HG02970 (cell line): ENCODE measurements at regions not wholly inside any gene's neighbourhood (a gene's known extent, or its start where the extent isn't known, plus 50 kb on each side); places are given as distances from the start of the nearest gene placed in this dataset.

Experiments
- ATAC-seq: cut with Tn5 transposase; IDR thresholded peaks from one replicate; pipeline ENCODE4 v1.9.1; 2021; ENCODE audit warnings: mild to moderate bottlenecking, moderate library complexity, moderate number of reproducible peaks; ENCODE audit not compliant: unreplicated experiment, low FRiP score

DNA sequence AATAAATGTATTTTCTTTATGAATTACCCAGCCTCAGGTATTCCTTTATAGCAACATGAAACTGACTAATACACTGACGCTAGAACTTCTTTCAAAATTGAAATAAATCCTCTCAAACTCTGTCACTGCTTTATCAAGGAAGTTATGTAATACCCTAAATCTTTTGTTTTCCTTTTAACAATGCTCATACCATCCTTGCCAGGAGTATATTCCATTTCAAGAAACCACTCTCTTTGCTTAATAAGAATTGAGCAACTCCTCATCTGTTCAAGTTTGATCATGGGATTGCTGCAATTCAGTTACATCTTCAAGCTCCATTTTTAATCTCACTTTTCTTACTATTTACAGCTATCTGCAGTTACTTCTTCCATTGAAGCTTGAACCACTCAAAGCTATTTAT is 707.6 kb upstream of the MARCKS start:
- ATAC-seq, result no peak

DNA sequence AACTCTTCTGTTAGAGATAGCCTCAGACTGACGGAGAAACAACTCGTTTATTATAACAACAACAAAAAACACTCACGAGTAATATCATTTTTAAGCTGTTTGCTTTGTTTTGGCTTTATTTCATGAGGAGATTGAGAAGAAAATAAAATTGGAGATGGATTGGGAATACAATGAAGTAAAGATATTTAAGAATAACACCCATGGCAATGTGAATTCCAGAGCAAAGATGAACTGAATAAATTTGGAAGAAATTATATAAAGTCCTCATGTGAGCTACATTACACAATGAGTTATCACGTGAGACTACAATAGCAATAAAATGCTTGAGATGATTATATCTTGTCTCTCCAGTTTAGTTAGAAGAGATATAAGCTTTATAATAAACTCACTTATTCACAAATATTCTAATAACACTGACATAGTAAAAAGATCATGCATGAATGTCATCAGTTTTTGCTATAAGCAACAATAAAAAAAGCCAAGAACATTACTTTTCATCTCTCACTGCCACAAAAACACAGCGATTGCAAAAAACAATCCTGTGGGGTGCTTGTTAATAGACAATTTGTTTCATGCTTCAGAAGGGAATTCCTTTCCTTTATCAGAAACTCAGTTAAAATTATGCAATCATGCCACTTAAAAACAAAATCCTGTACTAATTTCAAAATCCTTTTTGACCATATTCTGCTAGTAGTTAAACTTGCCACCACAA is 696.7 kb upstream of the MARCKS start:
- no peak for ATAC-seq

DNA sequence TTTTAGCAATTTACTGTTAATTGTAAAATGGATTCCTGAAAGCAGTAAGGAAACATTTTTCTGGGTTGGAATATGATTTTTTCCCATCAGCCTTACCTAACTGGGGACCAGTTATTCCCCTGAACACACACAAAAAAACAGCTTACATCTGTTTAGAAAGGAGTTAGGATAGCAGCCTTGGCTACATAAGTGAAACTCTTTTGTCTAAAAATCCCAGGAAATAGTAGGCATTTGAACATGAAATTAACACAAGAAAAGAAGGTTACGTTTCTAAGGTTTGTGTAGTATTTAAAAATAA is 696.2 kb upstream of the MARCKS start:
- ATAC-seq, result no peak

DNA sequence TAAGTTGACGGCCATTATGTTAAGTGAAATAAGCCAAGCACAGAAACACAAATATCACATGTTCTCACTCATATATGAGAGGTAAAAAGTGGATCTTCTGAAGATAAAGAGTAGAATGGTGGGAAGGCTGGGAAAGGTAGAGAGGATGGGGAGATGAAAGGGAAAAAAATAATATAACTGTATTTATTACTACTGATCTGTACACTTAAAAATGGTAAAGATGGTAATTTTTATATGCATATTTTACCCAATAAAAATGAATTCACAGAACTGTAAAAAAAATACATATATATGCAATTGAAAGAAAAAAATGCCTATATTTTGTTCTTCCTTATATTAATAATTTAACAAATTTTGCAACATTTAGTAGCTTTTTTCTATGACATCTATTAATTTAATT is 694.4 kb upstream of the MARCKS start:
- ATAC-seq, result no peak

DNA sequence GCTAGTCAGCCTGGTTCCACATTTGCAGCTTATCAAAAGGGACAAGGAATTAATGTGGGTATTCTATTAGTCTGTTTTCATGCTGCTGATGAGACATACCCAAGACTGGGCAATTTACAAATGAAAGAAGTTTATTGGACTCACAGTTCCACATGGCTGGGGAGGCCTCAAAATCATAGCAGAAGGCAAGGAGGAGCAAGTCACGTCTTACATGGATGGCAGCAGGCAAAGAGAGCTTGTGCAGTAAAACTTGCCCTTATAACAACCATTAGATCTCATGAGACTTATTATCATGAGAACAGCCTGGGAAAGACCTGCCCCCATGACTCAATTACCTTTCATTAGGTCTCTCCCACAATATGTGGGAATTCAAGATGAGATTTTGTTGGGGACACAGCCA is 689.1 kb upstream of the MARCKS start:
- no peak for ATAC-seq

DNA sequence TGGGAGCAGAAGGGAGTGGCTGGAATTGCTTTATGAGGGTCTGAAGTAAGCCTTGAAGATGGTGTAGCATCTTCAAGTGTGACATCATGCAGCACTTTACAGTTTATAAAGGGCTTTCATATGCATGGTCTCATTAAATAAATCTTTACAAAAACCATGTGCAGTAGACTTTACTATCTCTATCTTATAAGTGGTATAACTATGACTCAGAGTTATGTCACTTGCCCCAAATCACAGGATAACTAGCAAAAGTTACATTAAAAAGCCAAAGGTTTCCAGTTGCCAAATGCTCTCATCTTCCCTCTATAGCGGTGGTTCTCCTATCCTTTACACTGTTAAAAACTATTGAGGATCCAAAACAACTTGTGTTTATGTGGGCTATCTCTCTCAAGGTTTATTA is 687.7 kb upstream of the MARCKS start:
- no peak for ATAC-seq

DNA sequence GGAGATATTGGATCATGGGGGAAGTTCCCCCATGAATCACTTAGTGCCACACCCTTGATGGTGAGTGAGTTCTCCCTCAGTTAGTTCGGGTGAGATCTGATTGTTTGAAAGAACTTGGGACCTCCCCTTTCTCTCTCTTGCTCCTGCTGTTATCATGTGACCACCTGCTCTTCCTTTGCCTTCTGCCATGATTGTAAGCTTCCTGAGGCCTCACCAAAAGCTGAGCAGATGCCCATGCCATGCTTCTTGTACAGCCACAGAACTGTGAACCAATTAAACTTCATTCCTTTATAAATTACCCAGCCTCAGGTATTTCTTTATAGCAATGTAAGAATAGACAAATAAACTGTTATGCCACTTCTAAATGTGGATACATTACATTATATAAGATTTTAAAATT is 686.7 kb upstream of the MARCKS start:
- ATAC-seq, result no peak

DNA sequence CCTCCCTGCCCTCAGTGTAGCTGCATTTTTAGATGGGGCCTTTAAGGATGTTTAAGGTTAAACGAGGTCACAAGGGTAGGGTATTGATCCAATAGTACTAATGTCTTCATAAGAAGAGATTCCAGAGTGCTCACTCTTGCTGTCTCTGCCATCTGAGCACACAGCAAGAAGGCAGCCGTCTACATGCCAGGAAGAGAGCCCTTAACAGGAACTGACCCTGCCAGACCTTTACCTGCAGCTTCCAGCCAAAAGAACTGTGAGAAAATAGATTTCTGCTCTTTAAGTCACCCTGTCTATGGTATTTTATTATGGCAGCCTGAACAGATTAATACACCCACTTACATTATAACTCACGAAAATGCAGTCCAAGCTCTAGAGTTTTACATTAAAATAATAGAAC is 685.3 kb upstream of the MARCKS start:
- no peak for ATAC-seq

DNA sequence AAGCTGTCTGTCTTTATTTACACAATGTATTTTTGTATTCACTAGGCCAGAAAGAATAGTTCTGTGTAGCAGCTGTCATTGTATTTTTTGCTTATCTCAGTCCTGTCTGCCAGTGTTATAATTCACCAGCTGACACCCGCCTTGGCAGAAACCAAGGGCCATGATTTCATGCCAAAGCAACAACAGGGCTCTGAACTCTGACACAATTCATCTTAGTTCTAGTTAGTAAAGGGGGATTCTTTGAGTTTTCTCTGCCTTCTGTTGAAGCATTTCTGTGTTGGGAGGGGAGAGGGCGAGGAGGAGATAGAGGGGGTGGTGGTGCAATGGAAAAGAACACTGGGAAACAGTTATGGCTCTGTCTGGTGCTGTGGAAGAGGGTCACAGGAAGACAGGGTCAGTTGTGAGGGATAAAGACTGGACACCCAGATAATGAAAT is 684.6 kb upstream of the MARCKS start:
- no peak for ATAC-seq

DNA sequence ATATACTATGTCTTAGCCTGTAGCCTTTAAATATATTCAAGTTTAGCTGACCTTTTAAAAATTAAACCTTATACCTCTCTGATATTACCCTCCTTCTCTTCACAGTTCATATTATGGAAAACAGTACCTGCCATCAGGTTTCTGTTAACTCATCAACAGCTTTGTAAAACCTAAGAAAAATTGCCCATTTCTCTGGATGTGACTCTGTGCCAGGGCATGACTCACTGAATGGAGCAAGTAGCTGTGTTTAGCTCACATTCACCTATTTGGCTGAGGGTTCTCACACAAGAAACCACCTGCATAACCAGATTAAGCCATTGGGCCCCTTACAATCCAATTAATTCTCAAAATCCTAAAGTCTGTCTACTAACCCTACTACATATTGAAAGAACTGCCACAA is 678.8 kb upstream of the MARCKS start:
- ATAC-seq, result no peak

DNA sequence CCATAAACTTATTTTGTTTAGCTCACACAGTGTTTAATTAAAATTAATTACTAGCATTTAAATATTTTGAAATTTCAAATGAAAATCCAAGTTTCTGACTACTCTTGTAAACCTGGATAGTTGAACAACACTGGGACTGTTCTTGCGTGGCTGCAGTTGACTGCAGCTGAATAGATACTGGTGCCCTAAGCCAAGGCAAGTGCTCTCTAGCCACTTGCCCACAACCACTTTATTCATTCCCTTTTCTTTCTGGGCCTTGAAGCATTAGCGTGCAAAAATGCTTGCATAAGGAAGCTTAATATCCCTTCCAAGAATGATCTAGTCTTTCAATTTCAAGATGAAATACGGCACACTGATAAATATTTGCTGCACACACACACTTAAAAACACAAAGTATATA is 676.0 kb upstream of the MARCKS start:
- no peak for ATAC-seq

DNA sequence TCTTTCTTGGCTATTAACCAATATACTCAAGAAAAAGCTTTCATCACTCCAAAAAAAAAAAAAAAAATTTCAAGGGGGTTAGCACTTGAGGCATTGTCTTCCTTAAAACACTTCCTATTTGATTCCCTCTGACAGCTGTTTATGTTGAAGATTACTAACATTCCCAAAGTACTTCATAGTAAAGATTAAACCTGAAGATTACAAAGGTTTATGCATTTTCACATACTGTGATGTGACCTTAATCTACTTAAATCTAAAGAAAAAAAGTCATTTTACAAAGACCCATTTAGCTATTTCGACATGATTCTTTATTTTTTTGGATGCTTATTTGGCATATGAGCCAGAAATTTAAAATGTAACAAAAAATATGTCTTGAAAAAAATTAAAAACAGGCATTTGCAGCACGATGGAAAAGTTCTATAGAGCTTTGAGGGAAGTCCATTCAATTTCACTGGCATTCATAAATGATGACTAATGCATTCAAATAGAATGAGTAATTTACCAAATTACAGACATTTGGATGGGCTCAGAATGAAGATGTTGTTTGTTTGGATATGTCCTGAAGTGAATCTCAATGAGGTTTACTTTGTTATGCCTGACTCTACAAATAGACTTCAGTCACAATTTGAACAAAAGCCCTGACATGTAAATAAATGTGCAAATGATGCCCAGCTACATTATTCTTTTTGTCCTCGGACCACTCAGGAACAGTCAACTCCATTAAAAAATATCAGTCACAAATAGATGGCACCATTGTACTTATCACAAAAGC is 674.6 kb upstream of the MARCKS start:
- no peak for ATAC-seq

DNA sequence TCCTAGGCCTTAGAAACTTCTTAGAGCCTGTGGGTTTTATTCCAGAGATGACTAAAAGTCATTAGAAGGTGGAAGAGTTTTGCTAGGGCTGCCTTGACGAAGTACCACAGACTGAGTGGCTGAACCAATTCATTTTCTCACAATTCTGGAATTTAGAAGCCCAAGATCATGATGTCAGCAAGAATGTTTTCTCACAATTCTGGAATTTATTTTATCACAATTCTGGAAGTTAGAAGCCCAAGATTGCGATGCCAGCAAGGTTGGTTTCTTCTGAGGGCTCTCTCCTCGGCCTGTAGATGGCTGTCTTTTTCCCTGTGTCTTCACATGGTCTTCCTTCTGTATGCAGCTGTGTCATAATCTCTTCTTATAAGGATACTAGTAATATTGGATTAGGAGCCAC is 672.9 kb upstream of the MARCKS start:
- no peak for ATAC-seq

DNA sequence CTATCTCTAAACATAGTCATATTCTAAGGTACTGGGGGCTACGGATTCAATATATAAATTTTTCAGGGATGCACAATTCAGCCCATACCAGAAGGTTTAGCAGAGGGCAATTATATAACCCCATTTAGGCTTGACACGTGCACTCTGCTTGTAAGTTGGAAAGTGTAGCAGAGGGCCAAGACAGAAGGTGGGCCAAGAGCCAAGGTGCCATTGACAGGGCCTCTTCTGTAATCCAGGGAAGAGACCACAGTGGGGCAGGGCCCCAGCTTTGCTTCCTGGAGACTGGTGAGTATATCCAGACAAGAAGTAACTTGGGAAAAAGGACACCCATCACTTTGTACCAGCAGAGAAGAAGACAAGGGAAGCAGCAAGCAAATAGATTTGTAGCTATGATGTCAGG is 672.4 kb upstream of the MARCKS start:
- no peak for ATAC-seq

DNA sequence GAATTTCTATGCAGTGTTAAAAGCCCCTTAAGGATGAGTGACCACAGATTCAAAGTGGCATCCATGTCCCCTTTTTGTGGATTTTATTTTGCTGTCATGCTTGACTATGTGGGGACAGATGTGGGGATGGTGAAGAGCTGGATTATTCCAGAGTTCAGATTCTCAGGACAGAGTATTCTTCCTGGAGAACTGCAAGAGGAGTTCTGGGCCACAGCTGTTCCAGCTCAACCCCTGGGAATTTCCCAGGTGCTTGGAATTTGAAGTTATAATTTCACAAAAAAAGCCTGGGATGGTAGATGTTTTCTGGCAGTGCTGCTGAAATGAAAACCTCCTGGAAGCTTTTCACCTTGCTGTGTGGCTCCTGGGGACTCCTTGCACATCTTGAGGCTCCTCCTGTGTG is 671.8 kb upstream of the MARCKS start:
- ATAC-seq, result no peak

DNA sequence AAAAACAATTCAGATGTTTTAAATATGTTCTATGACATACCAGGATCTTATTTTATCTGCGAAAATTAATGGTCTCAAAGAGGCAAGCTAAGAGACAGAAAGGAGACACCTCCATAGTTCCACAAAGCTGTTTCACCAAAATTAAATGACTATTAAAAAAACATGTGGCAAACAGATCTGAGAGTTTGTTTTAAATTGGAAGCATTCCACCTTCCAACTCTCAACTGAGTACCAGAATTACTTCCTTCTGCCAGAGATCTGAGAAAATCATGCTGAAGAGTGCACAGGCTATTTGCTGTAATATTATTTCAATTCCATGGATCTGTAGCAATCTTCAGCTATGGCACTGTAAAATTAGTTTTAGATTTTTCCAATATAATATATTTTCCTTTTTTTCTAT is 669.5 kb upstream of the MARCKS start:
- no peak for ATAC-seq

DNA sequence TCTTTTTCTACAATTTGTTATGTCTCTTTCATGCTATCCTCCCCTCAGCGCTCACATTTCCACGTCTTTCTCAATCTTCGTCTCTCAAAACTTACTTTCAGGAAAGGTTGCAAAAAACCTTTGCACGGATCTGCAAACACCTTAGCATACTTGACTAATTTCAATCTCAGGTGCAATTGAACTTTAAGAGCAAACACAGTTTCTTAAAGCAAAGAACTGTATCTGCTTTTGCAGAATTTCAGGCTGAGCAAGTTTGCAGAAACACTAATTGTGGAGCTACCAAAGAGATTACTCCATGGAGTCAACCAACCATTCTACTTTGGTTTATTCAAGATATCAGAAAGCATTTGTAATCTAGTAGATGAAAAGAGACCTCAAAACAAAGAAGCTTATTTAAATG is 668.2 kb upstream of the MARCKS start:
- ATAC-seq, result no peak

DNA sequence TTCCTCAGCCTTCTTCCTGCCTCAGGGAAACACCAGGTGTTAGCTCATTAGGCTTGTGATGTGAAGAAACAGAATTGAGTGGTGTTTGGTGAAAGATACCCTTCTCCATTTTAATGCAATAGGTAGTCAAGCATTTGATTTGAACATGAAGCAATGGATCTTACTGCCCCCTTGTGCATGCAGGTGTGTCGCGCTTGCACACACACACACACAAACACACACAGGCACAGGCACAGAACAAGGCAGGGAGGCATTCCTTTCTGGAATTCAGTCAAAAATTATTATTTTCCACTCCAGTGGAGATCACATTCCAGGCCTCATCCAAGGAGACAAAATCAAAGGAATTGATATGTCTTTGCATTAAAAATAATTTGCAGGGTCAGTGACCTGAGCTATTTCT is 667.0 kb upstream of the MARCKS start:
- no peak for ATAC-seq

DNA sequence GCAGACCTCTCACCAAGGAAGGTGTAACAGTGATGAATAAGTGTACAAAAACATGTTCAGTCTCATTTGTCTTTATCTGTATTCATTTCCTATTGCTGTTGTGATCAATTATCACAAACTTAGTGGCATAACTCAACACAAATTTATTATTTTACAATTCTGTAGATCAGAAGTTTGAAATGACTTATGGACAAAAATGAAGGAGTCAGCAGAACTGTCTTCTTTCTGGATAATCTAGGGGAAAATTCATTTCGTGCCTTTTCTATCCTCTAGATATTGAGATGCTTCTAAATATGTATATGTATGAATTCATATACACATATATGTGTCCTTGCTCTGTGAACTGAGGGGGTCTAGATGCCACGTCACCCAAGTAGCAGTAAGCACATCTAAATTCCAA is 663.1 kb upstream of the MARCKS start:
- no peak for ATAC-seq

DNA sequence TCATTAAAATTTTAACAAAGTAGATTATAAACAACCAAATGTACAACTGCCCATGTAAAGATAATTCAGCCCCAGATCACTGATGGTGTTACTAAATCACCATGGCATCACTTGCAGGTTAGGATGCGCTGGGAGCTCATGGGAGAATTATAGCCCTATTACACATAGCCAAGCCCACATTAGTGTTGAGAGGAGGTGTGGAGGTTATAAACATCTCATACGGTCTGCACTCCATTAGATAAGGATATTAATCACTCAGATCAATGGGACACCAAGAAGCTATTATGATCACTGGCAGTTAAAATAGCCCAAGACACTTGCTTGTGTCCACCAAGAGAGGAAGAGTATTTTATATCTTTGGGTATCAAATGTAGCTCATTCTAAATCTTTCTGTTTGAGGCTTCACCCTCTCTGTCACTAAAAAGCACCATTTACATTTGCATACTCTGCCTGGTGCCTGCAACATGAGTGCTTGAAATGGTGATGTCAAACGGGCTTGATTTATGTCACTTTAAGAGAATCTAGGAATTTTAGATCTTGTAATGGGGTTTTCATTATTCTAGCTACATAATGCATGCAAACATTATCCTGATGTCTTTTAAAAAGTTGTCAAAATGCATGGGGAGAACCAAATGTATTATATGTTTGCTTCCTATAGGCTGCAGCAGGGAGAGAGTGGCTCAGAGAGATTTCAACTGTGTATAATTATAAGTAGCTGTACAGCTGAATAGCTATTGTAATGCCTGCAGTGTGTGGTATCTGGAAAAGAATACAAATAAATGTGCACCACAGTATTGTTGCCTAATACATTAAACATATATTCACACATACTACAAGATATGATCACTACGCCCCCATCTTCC is 654.1 kb upstream of the MARCKS start:
- no peak for ATAC-seq

DNA sequence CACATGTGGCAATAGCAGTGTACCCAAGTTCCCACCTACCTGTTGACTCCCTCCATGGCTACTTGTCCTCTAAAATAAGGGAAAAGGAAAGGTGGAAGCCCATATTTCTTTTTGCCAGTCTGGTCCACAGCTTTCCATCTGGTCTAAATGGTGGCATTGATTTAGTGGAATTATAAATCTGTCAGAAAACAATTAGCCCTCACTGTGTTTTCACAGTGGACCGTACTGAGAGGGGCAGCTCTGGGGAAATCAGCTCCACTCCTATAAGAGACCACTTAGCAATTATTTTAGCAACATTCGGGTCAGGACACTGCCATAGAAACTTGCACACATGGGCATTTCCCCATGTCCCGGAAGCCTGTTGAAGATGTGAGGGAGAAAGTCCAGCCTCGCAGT is 653.4 kb upstream of the MARCKS start:
- no peak for ATAC-seq

DNA sequence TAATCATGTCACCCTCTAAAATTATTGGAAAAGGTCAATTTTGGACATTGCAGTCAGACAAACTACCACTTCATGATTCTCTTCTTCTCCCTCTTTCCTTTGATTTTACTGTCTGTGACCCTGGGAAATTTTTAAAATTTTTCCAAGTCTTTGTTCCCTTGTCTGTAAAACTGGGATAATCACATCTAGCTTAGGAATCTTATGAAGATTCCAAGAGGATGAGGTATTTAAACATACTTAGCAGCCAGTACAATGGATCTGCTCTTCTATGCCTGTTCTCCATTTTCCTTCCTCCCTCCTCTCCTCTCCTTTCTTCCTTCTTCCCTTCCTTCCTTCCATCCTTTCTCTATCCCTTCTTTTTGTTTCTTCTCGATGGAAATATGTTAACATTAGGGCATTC is 651.6 kb upstream of the MARCKS start:
- no peak for ATAC-seq
